ENCODE measurements at regions not wholly inside any gene's neighbourhood (a gene's known extent, or its start where the extent isn't known, plus 50 kb on each side); places are given as distances from the start of the nearest gene placed in this dataset.
"Not testable (repeated sequence)": the region's sequence is repeated elsewhere in the genome, so short reads cannot be mapped to it uniquely, and the experiment has no call there.

GRCh38 chr13:57784633-57785032 lies 153.1 kb downstream of the PCDH17 start:
- no peak for DNase-seq

- DNase-seq, result no peak
These were observed 155.7 kb downstream of the PCDH17 start for GRCh38 chr13:57787058-57787791.

GRCh38 chr13:57799624-57800023 lies 168.1 kb downstream of the PCDH17 start:
- no peak for DNase-seq

- no peak for DNase-seq
These were observed 182.1 kb downstream of the PCDH17 start for GRCh38 chr13:57813651-57814050.

- DNase-seq, result no peak
These were observed 184.1 kb downstream of the PCDH17 start for GRCh38 chr13:57815600-57815999.

GRCh38 chr13:57820924-57821323 lies 189.4 kb downstream of the PCDH17 start:
- no peak for DNase-seq

- no peak for DNase-seq
These were observed 192.2 kb downstream of the PCDH17 start for GRCh38 chr13:57823704-57824103.

- DNase-seq, result no peak
These were observed 192.6 kb downstream of the PCDH17 start for GRCh38 chr13:57824121-57824520.

- DNase-seq, result no peak
These were observed 193.5 kb downstream of the PCDH17 start for GRCh38 chr13:57825066-57825465.

GRCh38 chr13:57829496-57829895 lies 198.0 kb downstream of the PCDH17 start:
- DNase-seq, result no peak

- no peak for DNase-seq
These were observed 200.6 kb downstream of the PCDH17 start for GRCh38 chr13:57832187-57832586.

- DNase-seq, result no peak
These were observed 206.3 kb downstream of the PCDH17 start for GRCh38 chr13:57837801-57838200.

GRCh38 chr13:57843521-57843920 lies 212.0 kb downstream of the PCDH17 start:
- no peak for DNase-seq

GRCh38 chr13:57846600-57847173 lies 215.1 kb downstream of the PCDH17 start:
- no peak for DNase-seq

- DNase-seq, result no peak
These were observed 226.4 kb downstream of the PCDH17 start for GRCh38 chr13:57857945-57858344.

GRCh38 chr13:57858376-57858775 lies 226.8 kb downstream of the PCDH17 start:
- DNase-seq, result no peak

- no peak for DNase-seq
These were observed 231.3 kb downstream of the PCDH17 start for GRCh38 chr13:57862879-57863278.

- no peak for DNase-seq
These were observed 234.2 kb downstream of the PCDH17 start for GRCh38 chr13:57865600-57866294.

GRCh38 chr13:57874530-57874929 lies 243.0 kb downstream of the PCDH17 start:
- DNase-seq, result no peak

- DNase-seq, result no peak
These were observed 246.1 kb downstream of the PCDH17 start for GRCh38 chr13:57877601-57878000.

GRCh38 chr13:57878291-57878690 lies 246.7 kb downstream of the PCDH17 start:
- DNase-seq, result no peak

GRCh38 chr13:57897225-57897624 lies 265.7 kb downstream of the PCDH17 start:
- no peak for DNase-seq

- no peak for DNase-seq
These were observed 267.6 kb downstream of the PCDH17 start for GRCh38 chr13:57899096-57899495.

- not testable (repeated sequence) for DNase-seq
These were observed 278.3 kb downstream of the PCDH17 start for GRCh38 chr13:57909833-57910232.

All from CD4-positive, alpha-beta T cell treated with Interleukin-10 for 1 hour (primary cell).